Adrenal gland (tissue), 9 donors: ENCODE measurements at regions not wholly inside any gene's neighbourhood (a gene's known extent, or its start where the extent isn't known, plus 50 kb on each side); places are given as distances from the start of the nearest gene placed in this dataset.
A peak's percentile ranks its signal among the peaks of the same experiment; 100 is the strongest.

ENCODE experiments used
- DNase-seq, 7 donors: peaks; one replicate each; pipeline ENCODE4 v3.0.0-alpha.2; 2019 to 2020
- H3K27ac ChIP-seq, 5 donors: fragments of 200-600 bp; sonication (generic) in 4 of 5; 1 replicate in 3 of 5; 2 replicates in 2 of 5; pipeline versions ENCODE4 v1.5.1 to v1.8.0; 2016 to 2020; ENCODE audit warnings: mild to moderate bottlenecking in 1 of 5
- H3K27me3 ChIP-seq: fragments of 200-600 bp; 2 replicates; pipeline ENCODE4 v1.8.0; 2021
- H3K36me3 ChIP-seq, 2 donors: fragments of 200-600 bp; replicated peaks in 1 of 2; 1 replicate in 1 of 2; 2 replicates in 1 of 2; pipeline versions ENCODE4 v1.5.1 to v1.8.0; 2018 to 2022
- H3K4me1 ChIP-seq, 2 donors: fragments of 200-600 bp; replicated peaks in 1 of 2; 1 replicate in 1 of 2; 2 replicates in 1 of 2; pipeline versions ENCODE4 v1.5.1 to v1.8.0; 2018 to 2021
- H3K4me3 ChIP-seq, 4 donors: fragments of 200-600 bp; sonication (generic) in 3 of 4; one replicate each; pipeline ENCODE4 v1.5.1; 2016 to 2018
- H3K9me3 ChIP-seq, 3 donors: fragments of 200-600 bp; sonication (generic) in 1 of 3; replicated peaks in 1 of 3; 1 replicate in 2 of 3; 2 replicates in 1 of 3; pipeline versions ENCODE4 v1.5.1 to v1.8.0; 2016 to 2021
- POLR2A ChIP-seq, 2 donors: fragments of 450-650 bp; IDR thresholded peaks; one replicate each; pipeline ENCODE4 v1.6.1; 2017; ENCODE audit warnings: antibody characterized with exemption in 2 of 2, mild to moderate bottlenecking in 2 of 2, moderate library complexity in 1 of 2
- WGBS, 4 donors: extraction: QIAGEN DNeasy Blood & Tissue Kit in 2 of 4; methylation state at CpG; one replicate each; pipeline versions ENCODE4 v1.1.5 to v1.1.7; 2013 to 2017; 5-methylcytosine and 5-hydroxymethylcytosine counted together
- intact Hi-C, 2 donors: fragments of 100-400 bp; cut with DNase I; formaldehyde crosslinking; loops; one replicate each; pipeline versions ENCODE4 v1.14.1 to v1.15.0; 2022 to 2023
- TF ChIP-seq, protein P1 (sequence below), 6 experiments: fragments of 450-650 bp in 4 of 6; fragments of 200-600 bp in 2 of 6; sonication (generic) in 1 of 6; IDR thresholded peaks; 1 replicate in 5 of 6; 2 replicates in 1 of 6; pipeline versions ENCODE4 v1.5.1 to v1.8.0; 2016 to 2021; ENCODE audit warnings: antibody characterized with exemption in 6 of 6, mild to moderate bottlenecking in 2 of 6, moderate library complexity in 1 of 6
- donor health status: healthy with polysubstance abuse.
- donor health status: Bipolar disorder and iron deficiency.
- donor health status: DM: yes; HTN: yes; CAD: no.
- donor health status: DM: no; HTN: no; CAD: no.
- donor health status: DM: no; HTN: no; CAD: no.

DNA sequence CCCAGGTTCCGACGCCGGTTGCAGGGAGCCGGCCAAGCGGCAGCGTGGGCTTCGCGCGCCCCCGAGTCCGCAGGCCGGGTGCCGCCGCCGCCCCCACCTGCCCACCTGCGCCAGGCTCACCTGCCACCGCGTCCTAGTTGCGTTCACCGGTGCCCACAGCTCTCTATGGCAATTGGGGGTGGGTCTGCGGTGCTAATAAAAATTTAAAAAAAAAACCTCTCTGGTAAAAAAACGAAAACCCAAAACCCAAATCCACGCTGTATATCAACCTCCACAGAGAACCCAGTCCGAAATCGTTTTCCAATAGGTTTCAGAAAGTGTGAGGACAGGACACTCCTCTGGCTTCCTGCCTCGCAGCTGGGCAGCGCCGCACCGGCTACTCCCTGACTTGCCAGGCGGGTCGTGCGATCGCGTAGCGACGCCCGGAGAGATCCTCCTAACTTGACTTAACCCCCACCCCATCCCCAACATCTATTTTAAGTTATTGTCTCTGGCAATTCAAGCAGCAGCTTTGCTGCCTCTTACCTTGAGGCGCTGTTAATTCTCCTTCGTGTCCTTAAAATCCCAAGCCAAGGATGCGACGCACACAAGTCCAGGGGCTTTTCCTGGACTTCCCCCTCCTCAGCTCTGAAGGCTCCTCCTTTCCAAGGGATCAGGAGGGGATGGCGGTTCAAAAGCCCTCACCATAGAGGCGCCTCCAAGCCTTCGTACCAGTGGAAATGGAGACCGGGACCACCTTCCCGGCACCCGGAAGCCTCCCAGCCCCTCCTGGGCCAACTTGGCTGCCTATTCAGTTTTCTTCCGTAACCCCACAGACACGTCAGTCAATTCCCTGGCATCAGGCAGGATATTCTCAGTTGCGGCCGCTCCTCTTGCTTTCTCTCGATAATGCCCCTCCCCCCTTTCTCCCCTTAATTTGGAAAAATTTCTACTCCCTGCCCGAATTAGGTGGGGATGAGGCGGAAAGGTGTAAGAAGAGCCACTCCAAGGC, 1639.4 kb upstream of the C9orf72 start:
- WGBS, 4 donors = 1 to 2% (median 1%) methylated on average over 39 to 54 of the region's 54 CpGs
- Histone ChIP-seq H3K9me3 (no peaks in the 10 kb centered on the region), H3K4me3 (peak overlapping the region in 2 of 4 donors; percentile 10 to 50), H3K4me1 (peaks cover 4 to 17% of the 10 kb centered on the region in 2 donors), H3K36me3 (no peaks in the 10 kb centered on the region), H3K27ac (no peak overlapping the region), H3K27me3 (peaks cover 55% of the 10 kb centered on the region)
- intact Hi-C loops = no loop called here
- TF ChIP-seq, protein P1, sequence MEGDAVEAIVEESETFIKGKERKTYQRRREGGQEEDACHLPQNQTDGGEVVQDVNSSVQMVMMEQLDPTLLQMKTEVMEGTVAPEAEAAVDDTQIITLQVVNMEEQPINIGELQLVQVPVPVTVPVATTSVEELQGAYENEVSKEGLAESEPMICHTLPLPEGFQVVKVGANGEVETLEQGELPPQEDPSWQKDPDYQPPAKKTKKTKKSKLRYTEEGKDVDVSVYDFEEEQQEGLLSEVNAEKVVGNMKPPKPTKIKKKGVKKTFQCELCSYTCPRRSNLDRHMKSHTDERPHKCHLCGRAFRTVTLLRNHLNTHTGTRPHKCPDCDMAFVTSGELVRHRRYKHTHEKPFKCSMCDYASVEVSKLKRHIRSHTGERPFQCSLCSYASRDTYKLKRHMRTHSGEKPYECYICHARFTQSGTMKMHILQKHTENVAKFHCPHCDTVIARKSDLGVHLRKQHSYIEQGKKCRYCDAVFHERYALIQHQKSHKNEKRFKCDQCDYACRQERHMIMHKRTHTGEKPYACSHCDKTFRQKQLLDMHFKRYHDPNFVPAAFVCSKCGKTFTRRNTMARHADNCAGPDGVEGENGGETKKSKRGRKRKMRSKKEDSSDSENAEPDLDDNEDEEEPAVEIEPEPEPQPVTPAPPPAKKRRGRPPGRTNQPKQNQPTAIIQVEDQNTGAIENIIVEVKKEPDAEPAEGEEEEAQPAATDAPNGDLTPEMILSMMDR (IDR thresholded peaks at IDR 0.05) = no peak
- no peak for TF ChIP-seq POLR2A (IDR thresholded peaks at IDR 0.05)
- peak in 3 of 7 donors; percentile 16 to 28 (median 23) for DNase-seq

DNA sequence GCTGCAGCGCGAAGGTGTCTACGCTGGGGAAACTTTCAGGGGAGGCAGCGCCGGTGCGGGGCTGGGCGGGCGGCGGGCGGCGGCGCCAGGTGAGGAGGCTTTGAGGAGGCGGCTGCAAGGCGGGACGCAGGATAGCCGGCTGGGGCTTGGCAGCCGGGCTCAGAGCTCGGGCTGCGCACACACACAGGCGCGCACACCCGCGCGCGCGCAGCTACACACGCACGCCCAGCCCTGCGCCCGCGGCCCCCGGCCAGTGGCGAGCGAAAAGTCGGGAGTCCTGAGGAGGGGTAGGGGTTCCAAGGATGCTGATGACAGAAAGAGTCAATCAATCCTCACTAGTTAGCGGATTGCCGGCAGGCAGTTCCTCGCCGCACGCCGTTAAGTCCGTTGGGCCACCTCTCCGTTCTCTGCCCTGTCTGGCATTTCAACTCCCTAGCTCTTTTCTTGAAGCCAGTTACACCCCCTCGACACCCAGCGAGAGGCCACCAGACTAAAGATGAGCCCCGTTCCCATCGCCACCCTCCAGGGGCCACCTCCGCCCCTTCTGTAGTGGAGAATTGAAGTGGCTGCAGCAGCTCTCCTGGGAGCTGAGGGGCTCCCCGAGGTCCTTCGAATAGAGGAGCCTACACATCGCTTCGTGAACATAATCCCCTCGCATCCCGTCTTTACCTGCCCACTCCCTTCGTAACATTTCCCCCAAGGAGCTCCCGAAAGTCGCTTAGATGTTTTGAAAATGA, 1640.3 kb upstream of the C9orf72 start, which contains the start of gene LINGO2:
Gene LINGO2, minus strand, starts transcription at position 185 of the 737 bp plus-strand sequence.
- peak within 1 kb of the TSS in 2 of 4 donors; percentile 10 to 50 for H3K4me3 ChIP-seq
- intact Hi-C loops = no loop called here
- no peak for DNase-seq
- peaks cover 55% of the 10 kb centered on the region for H3K27me3 ChIP-seq
- H3K4me1 ChIP-seq = peaks cover 4 to 17% of the 10 kb centered on the region in 2 donors
- WGBS, 4 donors = 0 to 5% (median 1%) methylated on average over 24 to 57 of the region's 57 CpGs
- TF ChIP-seq, protein P1 (IDR thresholded peaks at IDR 0.05) = no peak
- no peak for TF ChIP-seq POLR2A (IDR thresholded peaks at IDR 0.05)
- H3K9me3 ChIP-seq = no peaks in the 10 kb centered on the region
- H3K36me3 ChIP-seq = no peaks in the 10 kb centered on the region
- H3K27ac ChIP-seq = no peak within 1 kb of the TSS

DNA sequence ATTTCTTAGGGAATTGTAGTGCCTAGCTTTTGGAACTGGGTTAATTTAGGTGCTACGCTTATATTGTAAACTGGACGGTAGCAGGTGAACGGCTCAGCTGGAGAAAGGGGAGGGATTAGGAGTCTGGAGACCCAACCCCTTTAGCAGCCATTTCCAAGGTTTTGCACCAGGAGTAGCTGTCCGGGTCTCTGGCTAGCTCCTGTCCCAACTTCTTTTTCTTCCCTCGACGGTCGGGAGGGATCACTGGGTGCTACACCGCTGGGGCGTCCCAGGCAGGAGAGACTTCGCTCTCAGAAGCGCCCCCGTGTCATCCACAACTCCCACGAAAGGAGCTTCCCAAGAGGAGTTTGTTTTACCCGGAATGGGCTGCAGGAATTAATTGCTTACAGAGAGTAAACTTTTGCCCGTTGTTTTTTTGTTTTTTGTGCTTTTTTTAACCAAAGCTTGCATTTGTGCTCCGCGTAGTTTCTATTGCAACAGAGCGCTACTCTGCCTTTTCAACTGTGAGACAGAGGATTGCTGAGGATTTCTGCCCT, 1640.9 kb upstream of the C9orf72 start:
- intact Hi-C loops = no loop called here
- Histone ChIP-seq H3K4me1 (peaks cover 4 to 17% of the 10 kb centered on the region in 2 donors), H3K27me3 (peaks cover 55% of the 10 kb centered on the region), H3K9me3 (no peaks in the 10 kb centered on the region), H3K27ac (no peak overlapping the region), H3K4me3 (no peak overlapping the region), H3K36me3 (no peaks in the 10 kb centered on the region)
- DNase-seq = no peak
- 1 to 7% (median 2%) methylated on average over 18 of the region's 18 CpGs for WGBS, 4 donors
- TF ChIP-seq POLR2A (IDR thresholded peaks at IDR 0.05) = no peak
- TF ChIP-seq, protein P1 (IDR thresholded peaks at IDR 0.05) = no peak
